B cell (primary cell): ENCODE measurements at regions not wholly inside any gene's neighbourhood (a gene's known extent, or its start where the extent isn't known, plus 50 kb on each side); places are given as distances from the start of the nearest gene placed in this dataset.
"Not testable (repeated sequence)": the region's sequence is repeated elsewhere in the genome, so short reads cannot be mapped to it uniquely, and the experiment has no call there.

Experiments
- EZH2 ChIP-seq: IDR thresholded peaks from 2 replicates; pipeline ENCODE4 v1.6.1; 2012; ENCODE audit warnings: borderline replicate concordance, low read depth, mild to moderate bottlenecking, moderate library complexity, low read length; ENCODE audit not compliant: insufficient read depth, poor library complexity, severe bottlenecking
- TF ChIP-seq, protein P1 (sequence below): fragments of 200-600 bp; IDR thresholded peaks from one replicate; pipeline ENCODE4 v1.8.0; 2022; ENCODE audit warnings: antibody characterized with exemption, mild to moderate bottlenecking

DNA sequence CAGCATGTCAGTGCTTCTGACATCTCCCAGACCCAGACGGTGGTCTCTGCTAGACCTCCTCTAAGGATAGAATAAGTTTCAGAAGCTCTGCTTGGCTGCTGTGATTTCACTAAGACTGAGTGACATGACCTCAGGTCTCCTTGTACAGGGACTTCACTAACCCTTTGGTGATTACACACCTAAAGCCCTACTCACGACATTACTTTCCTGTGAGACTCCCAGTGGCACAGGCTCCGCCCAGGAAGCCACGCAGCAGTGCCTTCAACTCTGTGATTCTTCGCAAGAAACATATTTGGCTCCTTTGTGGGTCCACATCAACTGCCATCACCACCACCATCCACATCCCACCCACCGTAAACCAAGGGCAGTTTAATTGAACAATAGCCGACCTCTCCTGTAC, 220.7 kb downstream of the ANKRD36 start:
- TF ChIP-seq, protein P1, sequence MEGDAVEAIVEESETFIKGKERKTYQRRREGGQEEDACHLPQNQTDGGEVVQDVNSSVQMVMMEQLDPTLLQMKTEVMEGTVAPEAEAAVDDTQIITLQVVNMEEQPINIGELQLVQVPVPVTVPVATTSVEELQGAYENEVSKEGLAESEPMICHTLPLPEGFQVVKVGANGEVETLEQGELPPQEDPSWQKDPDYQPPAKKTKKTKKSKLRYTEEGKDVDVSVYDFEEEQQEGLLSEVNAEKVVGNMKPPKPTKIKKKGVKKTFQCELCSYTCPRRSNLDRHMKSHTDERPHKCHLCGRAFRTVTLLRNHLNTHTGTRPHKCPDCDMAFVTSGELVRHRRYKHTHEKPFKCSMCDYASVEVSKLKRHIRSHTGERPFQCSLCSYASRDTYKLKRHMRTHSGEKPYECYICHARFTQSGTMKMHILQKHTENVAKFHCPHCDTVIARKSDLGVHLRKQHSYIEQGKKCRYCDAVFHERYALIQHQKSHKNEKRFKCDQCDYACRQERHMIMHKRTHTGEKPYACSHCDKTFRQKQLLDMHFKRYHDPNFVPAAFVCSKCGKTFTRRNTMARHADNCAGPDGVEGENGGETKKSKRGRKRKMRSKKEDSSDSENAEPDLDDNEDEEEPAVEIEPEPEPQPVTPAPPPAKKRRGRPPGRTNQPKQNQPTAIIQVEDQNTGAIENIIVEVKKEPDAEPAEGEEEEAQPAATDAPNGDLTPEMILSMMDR = not testable (repeated sequence)
- TF ChIP-seq EZH2 = not testable (repeated sequence)
